ENCODE measurements at regions not wholly inside any gene's neighbourhood (a gene's known extent, or its start where the extent isn't known, plus 50 kb on each side); places are given as distances from the start of the nearest gene placed in this dataset.

DNA sequence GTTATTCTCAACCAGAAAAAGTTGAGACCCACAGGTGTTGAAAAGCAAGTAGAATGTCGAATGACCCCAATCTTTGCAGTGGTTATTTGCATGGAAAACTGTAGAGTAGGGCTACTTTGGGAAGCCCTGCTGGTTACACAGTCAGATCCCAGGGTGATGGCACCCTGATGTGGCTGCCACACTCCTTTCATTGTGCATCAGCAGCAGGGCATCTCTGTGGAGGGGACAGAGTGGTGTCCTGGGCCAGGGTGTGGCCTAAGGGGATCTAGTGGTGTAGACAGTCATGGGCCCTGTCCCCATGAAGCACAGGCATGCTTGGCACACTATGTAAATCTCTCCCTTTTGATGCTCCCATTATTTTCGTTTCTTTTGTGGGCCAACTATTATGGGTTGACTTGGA is 199.4 kb upstream of the NAV2 start:
- DNase-seq = no peak

- no peak for DNase-seq
Measured at GRCh38 chr11:19512618-19513017, 200.0 kb upstream of the NAV2 start.

- no peak for DNase-seq
Measured at GRCh38 chr11:19511413-19512183, 201.0 kb upstream of the NAV2 start.

DNA sequence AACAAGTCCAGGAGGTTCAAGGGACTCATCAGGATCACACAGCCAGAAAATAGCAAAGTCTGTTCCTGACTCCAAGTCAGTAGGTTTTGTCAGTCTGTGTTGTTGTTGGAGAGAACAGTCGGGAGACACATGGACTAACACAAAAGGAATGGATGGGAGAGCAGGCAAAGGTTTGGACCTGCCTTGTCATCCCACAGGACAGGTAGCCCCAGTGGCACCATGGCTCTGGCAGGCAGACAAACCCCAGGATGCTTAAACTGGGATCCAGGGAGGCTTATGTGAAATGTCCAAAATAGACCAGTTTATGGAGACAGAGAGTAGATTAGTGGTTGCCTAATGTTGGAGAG is 201.6 kb upstream of the NAV2 start:
- DNase-seq = no peak

- DNase-seq = no peak
Measured at GRCh38 chr11:19510468-19510867, 202.2 kb upstream of the NAV2 start.

GRCh38 chr11:19509215-19509614 is 203.4 kb upstream of the NAV2 start:
- no peak for DNase-seq

DNA sequence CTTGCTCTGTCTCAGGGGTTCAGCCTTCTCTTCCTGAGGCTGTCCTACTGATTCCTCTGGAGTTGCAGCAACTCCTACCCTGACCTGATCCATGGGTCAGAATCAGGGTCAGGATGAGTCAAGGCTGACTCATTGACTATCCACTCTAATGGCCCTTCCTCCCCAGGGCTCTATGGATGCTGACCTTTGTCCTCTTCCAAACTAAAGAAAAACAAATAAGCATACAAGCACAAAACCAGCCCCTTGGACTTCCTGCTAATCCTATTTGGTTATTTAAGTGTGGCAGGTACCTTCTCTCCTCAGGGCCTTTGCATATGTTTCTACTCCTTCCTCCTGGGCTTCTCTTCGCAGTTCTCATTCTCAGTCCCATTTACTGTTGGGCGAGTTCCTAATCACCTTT is 204.5 kb upstream of the NAV2 start:
- DNase-seq = no peak

DNA sequence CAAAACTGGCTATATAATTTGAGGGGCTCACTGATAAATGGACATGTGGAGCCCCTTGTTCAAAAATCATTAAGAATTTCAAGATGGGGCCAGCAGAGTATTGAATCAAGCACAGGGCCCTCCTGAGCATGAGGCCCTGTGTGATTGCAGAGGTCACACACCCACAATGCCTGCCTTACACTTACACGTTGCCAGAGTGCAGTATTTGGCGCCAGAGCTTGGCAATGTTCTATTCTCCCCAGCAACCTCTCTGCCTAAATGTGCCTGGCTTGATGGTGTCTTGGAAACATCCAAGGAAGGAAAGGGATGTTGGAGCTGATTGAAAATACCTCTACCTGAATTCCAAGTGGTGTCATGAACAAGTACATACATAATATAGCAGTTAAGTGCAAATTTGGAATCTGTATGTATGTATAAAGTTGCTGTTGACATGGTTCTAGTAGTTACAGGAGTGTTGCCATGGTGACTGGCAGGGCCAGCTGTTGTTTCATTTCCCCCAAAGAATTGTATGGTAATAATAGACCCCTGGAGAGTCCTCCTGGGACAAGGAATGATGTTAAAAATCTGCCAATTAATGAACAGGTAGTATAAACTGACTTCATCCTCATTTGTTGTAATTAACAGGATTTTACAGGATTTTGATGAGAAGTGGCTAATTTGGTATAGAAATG is 205.7 kb upstream of the NAV2 start:
- no peak for DNase-seq

DNA sequence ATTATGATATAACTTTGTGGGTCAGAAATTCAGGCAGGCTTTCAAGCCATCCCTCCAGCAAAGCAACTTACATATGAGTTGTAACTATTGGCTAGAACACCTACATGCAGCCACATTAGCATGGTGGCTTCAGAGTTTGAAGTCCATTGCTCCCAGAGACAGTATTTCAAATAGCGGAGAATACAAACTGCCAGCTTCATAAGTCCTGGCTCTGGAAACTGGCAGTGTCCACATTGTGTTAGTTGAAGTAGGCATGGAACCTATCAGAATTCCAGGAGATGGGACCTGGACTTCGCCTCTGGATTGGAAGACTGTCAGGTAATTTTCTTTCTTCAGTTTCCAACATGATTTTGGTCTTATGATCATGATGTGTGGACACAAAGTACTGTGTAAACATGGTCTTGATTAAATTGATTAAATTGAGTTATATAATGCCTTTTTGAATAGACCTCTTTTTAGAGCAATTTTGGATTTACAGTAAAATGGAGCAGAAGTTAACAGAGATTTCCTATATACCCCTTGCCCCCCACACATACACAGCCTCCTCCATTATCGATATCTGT is 209.9 kb upstream of the NAV2 start:
- no peak for DNase-seq

- no peak for DNase-seq
Measured at GRCh38 chr11:19501631-19502030, 211.0 kb upstream of the NAV2 start.

- DNase-seq = peak; percentile 91
Measured at GRCh38 chr11:19499999-19500398, 212.6 kb upstream of the NAV2 start.

GRCh38 chr11:19499026-19499669 is 213.5 kb upstream of the NAV2 start:
- DNase-seq = peak; percentile 92

DNA sequence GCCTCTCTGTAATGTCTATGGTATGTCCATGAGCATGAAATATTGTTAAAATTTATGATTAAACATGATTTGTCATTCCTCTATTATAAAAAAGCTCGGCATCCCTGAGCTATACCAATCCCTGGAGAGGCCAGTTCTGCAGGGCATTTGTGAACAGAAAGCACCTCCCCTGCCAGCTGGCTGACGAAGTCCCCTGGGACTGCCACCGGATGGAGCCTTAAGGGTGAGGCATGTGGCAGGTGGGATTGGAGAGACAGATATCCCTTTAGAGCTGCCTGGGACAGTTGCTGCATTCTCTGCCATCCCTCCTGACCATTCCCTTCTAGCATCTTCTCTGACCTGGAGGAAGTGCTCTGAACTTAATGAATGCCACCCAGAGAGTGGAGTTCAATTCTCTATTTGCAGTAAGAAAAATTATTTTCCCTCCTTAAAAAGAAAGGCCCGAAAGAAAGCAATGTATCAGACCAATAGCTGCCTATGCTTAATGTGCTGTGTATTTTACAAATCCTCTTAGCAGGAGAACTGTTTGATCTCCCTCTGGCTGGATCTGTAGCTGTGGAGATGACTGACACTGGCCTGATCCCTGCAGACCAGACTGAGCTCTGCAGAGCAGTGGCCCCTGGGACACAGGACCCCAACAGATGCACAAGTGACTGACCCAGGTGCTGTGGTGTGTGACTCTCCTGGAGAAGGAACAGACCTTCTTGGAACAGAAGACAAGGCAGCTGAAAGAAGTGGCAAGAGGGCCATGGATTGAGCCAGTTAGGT is 219.0 kb upstream of the NAV2 start:
- DNase-seq = no peak

DNA sequence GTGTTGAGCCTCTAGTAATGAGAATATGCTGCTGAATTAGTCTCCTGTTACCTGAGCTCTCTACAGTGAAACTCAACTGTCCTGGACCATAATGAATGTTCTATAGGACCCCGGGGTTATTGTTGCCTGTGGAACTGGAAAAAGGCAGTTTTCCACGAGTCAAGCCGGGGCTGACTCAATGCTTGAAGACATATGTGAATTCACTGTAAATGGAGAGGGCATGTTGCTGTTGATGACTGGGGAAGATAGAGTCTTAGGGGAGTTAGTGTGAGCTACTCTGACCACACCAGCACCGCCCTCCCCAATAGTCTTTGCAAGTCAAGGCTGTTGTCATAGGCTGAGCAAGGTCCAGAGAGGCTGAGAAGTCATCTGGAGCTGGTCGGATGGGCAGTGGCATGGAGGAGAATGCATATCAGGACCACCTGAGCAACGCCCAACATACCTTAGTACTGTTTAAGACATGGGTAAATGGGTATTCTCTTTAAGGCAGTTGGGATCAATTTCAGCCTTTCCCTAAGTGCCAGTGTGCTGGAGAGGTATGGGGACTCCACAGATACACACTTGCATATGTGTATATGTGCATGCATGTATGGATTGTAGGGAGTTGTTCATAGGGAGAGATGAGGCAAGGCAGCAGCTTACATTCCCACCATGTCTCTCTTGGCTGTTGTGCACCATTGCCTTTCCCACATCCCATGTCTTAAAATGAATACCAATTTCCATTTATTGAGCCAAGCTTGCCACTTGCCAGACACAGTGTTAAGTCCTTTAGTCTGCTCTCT is 230.1 kb upstream of the NAV2 start:
- no peak for DNase-seq

GRCh38 chr11:19480540-19480939 is 232.1 kb upstream of the NAV2 start:
- DNase-seq = no peak

DNA sequence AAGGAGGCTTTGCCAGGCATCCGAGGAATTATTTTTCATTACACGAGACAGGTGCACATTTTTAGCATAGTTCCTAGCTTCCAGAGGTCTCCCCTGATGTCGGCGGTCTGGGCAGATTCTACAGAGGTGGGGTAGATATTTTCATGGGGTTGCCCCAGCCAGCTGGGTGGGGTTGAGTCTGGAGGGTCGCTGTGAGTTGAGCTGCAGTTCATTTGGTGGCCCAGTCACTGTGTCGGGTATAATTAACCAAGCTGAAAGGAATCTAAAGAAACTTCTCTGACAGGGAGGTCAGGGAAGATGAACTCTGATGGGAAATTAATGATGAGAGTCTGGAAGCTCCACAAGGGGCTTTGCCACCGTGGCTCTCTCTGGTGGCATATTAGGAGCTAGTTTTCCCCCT is 233.7 kb upstream of the NAV2 start:
- no peak for DNase-seq

DNA sequence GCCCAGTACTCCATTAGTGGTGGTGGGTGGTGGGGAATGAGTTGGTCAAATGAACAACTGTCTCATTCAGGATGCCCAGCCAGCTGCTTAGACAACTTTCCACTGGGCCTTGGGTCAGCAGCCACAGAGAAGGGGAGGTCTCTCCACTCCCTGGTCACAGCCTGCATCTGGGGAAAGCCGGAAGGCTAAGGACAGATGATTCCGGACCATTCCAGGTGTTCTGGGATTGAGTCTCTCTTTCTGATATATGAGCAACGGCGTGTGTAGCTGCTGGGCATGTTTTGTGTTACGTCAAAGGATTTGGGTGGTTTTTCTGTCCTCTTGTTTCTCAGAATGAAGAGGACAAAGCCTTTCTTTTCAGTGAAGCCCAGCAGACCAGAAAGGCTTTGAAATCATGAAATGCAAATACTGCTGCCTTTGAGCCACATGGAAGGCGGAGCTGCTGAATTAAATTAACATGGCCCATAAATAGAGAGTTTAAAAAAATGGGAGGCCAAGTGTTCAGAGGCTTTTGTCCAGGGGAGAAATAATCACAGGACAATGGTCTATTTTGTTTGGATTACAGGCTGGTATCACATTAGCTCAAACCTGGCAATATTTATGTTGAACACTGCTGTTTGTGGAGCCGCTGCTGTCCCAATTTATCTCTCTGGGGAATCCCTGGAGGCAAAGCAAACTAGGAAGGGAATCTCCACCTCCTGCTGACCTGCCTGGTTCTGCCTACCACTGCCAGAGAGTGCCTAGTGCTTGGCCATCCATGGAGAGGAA is 234.4 kb upstream of the E2F8 start:
- DNase-seq = no peak

GRCh38 chr11:19474211-19474610 is 233.5 kb upstream of the E2F8 start:
- no peak for DNase-seq

- no peak for DNase-seq
Measured at GRCh38 chr11:19472679-19473078, 231.9 kb upstream of the E2F8 start.

- DNase-seq = no peak
Measured at GRCh38 chr11:19467904-19468303, 227.2 kb upstream of the E2F8 start.

- DNase-seq = no peak
Measured at GRCh38 chr11:19466314-19466713, 225.6 kb upstream of the E2F8 start.

- DNase-seq = no peak
Measured at GRCh38 chr11:19463976-19464375, 223.2 kb upstream of the E2F8 start.
